ENCODE measurements at regions not wholly inside any gene's neighbourhood (a gene's known extent, or its start where the extent isn't known, plus 50 kb on each side); places are given as distances from the start of the nearest gene placed in this dataset.

DNA sequence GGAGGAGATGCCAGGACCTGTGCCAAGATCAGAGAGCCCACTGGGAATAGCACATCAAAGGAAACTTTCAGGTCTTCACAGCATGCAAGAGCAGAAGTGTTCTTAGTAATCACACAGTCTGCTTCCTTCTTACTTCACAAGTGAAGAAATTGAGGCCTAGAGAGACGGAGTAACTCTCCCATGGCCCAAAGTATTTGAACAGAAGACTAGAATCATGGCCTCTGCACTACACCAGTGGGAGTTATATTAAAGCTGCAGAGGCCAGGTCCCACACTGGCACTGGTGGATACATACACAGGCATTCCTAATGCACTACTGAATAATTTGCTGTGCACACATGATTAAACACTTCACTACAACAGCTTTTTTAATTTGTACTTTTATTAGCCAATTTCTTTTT lies 107.6 kb upstream of the RMP24 start:
- TF ChIP-seq, protein P1, sequence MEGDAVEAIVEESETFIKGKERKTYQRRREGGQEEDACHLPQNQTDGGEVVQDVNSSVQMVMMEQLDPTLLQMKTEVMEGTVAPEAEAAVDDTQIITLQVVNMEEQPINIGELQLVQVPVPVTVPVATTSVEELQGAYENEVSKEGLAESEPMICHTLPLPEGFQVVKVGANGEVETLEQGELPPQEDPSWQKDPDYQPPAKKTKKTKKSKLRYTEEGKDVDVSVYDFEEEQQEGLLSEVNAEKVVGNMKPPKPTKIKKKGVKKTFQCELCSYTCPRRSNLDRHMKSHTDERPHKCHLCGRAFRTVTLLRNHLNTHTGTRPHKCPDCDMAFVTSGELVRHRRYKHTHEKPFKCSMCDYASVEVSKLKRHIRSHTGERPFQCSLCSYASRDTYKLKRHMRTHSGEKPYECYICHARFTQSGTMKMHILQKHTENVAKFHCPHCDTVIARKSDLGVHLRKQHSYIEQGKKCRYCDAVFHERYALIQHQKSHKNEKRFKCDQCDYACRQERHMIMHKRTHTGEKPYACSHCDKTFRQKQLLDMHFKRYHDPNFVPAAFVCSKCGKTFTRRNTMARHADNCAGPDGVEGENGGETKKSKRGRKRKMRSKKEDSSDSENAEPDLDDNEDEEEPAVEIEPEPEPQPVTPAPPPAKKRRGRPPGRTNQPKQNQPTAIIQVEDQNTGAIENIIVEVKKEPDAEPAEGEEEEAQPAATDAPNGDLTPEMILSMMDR (IDR thresholded peaks at IDR 0.05), result no peak
- no peak for TF ChIP-seq POLR2AphosphoS5 (IDR thresholded peaks at IDR 0.05)

Data from transverse colon (tissue), 4 donors.